ENCODE measurements at regions not wholly inside any gene's neighbourhood (a gene's known extent, or its start where the extent isn't known, plus 50 kb on each side); places are given as distances from the start of the nearest gene placed in this dataset.
"Not testable (repeated sequence)": the region's sequence is repeated elsewhere in the genome, so short reads cannot be mapped to it uniquely, and the experiment has no call there.

- no peak for TF ChIP-seq CTCF (conservative IDR thresholded peaks at IDR 0.05; ENCODE audit: low read depth, low read length)
- no peak overlapping the region for H3K4me3 ChIP-seq (ENCODE audit: low read depth, low read length)
- DNase-seq (ENCODE audit: low read depth) = no peak
Observed at GRCh38 chr5:163339148-163339547, 98.2 kb upstream of the CCNG1 start.

- not testable (repeated sequence) for DNase-seq (ENCODE audit: low read depth); H3K4me3 ChIP-seq (ENCODE audit: low read depth, low read length)
Observed at GRCh38 chr5:163340378-163340777, 97.0 kb upstream of the CCNG1 start.

GRCh38 chr5:163342306-163342705 is 95.1 kb upstream of the CCNG1 start:
- no peak overlapping the region for H3K4me3 ChIP-seq (ENCODE audit: low read depth, low read length)
- DNase-seq (ENCODE audit: low read depth) = no peak
- no peak for TF ChIP-seq CTCF (conservative IDR thresholded peaks at IDR 0.05; ENCODE audit: low read depth, low read length)

DNA sequence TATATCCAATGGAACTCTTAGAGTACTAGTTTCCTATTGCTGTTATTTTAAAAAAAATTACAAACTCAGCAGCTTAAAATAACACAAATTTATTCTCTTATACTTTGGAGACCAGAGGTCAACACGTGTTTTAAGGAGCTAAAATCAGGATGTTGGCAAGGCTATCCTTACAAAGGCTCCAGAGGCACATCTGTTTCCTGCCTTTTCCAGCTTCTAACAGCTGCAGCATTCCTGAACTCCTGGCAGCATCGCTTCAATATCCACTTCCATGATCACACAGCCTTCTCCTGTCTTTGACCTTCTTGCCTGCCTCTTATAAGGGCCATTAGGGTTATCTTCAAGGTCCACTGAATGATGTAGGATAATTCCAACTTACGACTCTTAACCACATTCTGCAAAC is 92.2 kb upstream of the CCNG1 start:
- H3K4me3 ChIP-seq (ENCODE audit: low read depth, low read length) = no peak overlapping the region
- DNase-seq (ENCODE audit: low read depth) = no peak
- no peak for TF ChIP-seq CTCF (conservative IDR thresholded peaks at IDR 0.05; ENCODE audit: low read depth, low read length)

- H3K4me3 ChIP-seq (ENCODE audit: low read depth, low read length) = no peak overlapping the region
- DNase-seq (ENCODE audit: low read depth) = peak; percentile 80
- peak; percentile 92 for TF ChIP-seq CTCF (conservative IDR thresholded peaks at IDR 0.05; ENCODE audit: low read depth, low read length)
Observed at GRCh38 chr5:163347671-163348070, 89.7 kb upstream of the CCNG1 start.

GRCh38 chr5:163350083-163350482 is 87.3 kb upstream of the CCNG1 start:
- no peak overlapping the region for H3K4me3 ChIP-seq (ENCODE audit: low read depth, low read length)
- TF ChIP-seq CTCF (conservative IDR thresholded peaks at IDR 0.05; ENCODE audit: low read depth, low read length) = peak; percentile 35
- DNase-seq (ENCODE audit: low read depth) = peak; percentile 46

- no peak overlapping the region for H3K4me3 ChIP-seq (ENCODE audit: low read depth, low read length)
- no peak for TF ChIP-seq CTCF (conservative IDR thresholded peaks at IDR 0.05; ENCODE audit: low read depth, low read length)
Observed at GRCh38 chr5:163352531-163352930, 84.9 kb upstream of the CCNG1 start.

DNA sequence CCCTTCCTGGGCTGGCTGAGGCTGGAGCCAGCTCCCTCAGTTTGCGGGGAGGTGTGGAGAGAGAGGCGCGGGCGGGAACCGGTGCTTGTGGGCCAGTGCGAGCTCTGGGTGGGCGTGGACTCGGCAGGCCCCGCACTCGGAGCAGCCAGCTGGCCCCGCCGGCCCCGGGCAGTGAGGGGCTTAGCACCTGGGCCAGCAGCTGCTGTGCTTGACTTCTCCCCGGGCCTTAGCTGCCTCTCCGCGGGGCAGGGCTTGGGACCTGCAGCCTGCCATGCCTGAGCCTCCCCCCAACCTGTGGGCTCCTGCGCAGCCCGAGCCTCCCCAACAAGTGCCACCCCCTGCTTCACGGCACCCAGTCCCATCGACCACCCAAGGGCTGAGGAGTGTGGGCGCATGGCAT is 81.6 kb upstream of the CCNG1 start:
- H3K4me3 ChIP-seq (ENCODE audit: low read depth, low read length); DNase-seq (ENCODE audit: low read depth): not testable (repeated sequence)

More at GRCh38 chr5:163352531-163352930, 84.9 kb upstream of the CCNG1 start:
- no peak for DNase-seq (ENCODE audit: low read depth)
